Astrocyte (in vitro differentiated cells and primary cell): ENCODE measurements at regions not wholly inside any gene's neighbourhood (a gene's known extent, or its start where the extent isn't known, plus 50 kb on each side); places are given as distances from the start of the nearest gene placed in this dataset.

Source experiments
- DNase-seq: peaks from one replicate; pipeline ENCODE4 v3.0.0-alpha.2; 2010; ENCODE audit warnings: low read depth
- FAIRE-seq: peaks from 2 replicates; lab custom pipeline; 2011; peaks lifted over from hg19 to GRCh38; lab: Jason Lieb, UNC
- H2AFZ ChIP-seq: 2 replicates; pipeline ENCODE4 v1.6.0; 2012; ENCODE audit warnings: low read depth, low read length, inconsistent platforms
- H3K27ac ChIP-seq: 2 replicates; pipeline ENCODE4 v1.5.1; 2011; ENCODE audit warnings: low read depth, low read length, inconsistent platforms
- H3K27me3 ChIP-seq: 2 replicates; pipeline ENCODE4 v1.6.0; 2011; ENCODE audit warnings: low read length, inconsistent platforms; ENCODE audit not compliant: insufficient read depth
- H3K36me3 ChIP-seq: 2 replicates; pipeline ENCODE4 v1.5.1; 2011; ENCODE audit warnings: low read length, inconsistent platforms; ENCODE audit not compliant: insufficient read depth
- H3K4me1 ChIP-seq: 2 replicates; pipeline ENCODE4 v1.5.1; 2011; ENCODE audit warnings: low read length, inconsistent platforms; ENCODE audit not compliant: insufficient read depth
- H3K4me2 ChIP-seq: 2 replicates; pipeline ENCODE4 v1.6.0; 2012; ENCODE audit warnings: low read length, inconsistent platforms
- H3K4me3 ChIP-seq: 2 replicates; pipeline ENCODE4 v1.5.1; 2011; ENCODE audit warnings: low read depth, mild to moderate bottlenecking, low read length, inconsistent platforms; ENCODE audit not compliant: insufficient read depth
- H3K79me2 ChIP-seq: 2 replicates; pipeline ENCODE4 v1.6.0; 2012; ENCODE audit warnings: mild to moderate bottlenecking, low read length, inconsistent platforms; ENCODE audit not compliant: insufficient read depth
- H3K9ac ChIP-seq: 2 replicates; pipeline ENCODE4 v1.6.0; 2012; ENCODE audit warnings: mild to moderate bottlenecking, low read length, inconsistent platforms
- H3K9me3 ChIP-seq: 2 replicates; pipeline ENCODE4 v1.5.1; 2012; ENCODE audit warnings: low read depth, mild to moderate bottlenecking, low read length, inconsistent platforms; ENCODE audit not compliant: insufficient read depth
- H4K20me1 ChIP-seq: 2 replicates; pipeline ENCODE4 v1.6.0; 2012; ENCODE audit warnings: low read length, inconsistent platforms; ENCODE audit not compliant: insufficient read depth
- H3K27ac Mint-ChIP-seq: one replicate; pipeline ENCODE4 v1.8.0; 2021; ENCODE audit warnings: mild to moderate bottlenecking, mixed read lengths; ENCODE audit not compliant: unreplicated experiment
- H3K27me3 Mint-ChIP-seq: one replicate; pipeline ENCODE4 v1.8.0; 2021; ENCODE audit warnings: low read depth, mixed read lengths; ENCODE audit not compliant: unreplicated experiment
- H3K36me3 Mint-ChIP-seq: one replicate; pipeline ENCODE4 v1.8.0; 2021; ENCODE audit warnings: low read depth, mixed read lengths; ENCODE audit not compliant: unreplicated experiment
- H3K4me1 Mint-ChIP-seq: one replicate; pipeline ENCODE4 v1.8.0; 2021; ENCODE audit warnings: low read depth, mixed read lengths; ENCODE audit not compliant: unreplicated experiment
- H3K4me3 Mint-ChIP-seq: one replicate; pipeline ENCODE4 v1.8.0; 2021; ENCODE audit warnings: mild to moderate bottlenecking, moderate library complexity, mixed read lengths; ENCODE audit not compliant: unreplicated experiment
- H3K9me3 Mint-ChIP-seq: one replicate; pipeline ENCODE4 v1.8.0; 2021; ENCODE audit warnings: mild to moderate bottlenecking, mixed read lengths; ENCODE audit not compliant: unreplicated experiment
- CTCF ChIP-seq: IDR thresholded peaks from 2 replicates; pipeline ENCODE4 v1.5.1; 2011; ENCODE audit warnings: low read depth, mild to moderate bottlenecking, inconsistent platforms, low read length, moderate library complexity; ENCODE audit not compliant: insufficient read depth
- EZH2 ChIP-seq: IDR thresholded peaks from 2 replicates; pipeline ENCODE4 v1.6.1; 2012; ENCODE audit warnings: mild to moderate bottlenecking, low read length, inconsistent platforms; ENCODE audit not compliant: insufficient read depth

GRCh38 chr9:90127923-90128322 lies 514.7 kb downstream of the DIRAS2 start:
- H3K9me3 Mint-ChIP-seq: peaks cover 9% of the 10 kb centered on the region
- no peak overlapping the region for H3K4me3 Mint-ChIP-seq
- peaks cover 17% of the 10 kb centered on the region for H3K27me3 Mint-ChIP-seq
- H3K27ac Mint-ChIP-seq: no peak overlapping the region
- no peak for TF ChIP-seq CTCF
- Histone ChIP-seq H2AFZ (no peak overlapping the region), H3K4me1 (no peaks in the 10 kb centered on the region), H3K4me2 (no peak overlapping the region), H3K27me3 (peaks cover 3% of the 10 kb centered on the region), H4K20me1 (no peaks in the 10 kb centered on the region), H3K27ac (no peak overlapping the region), H3K9ac (no peak overlapping the region), H3K36me3 (no peaks in the 10 kb centered on the region), H3K4me3 (no peak overlapping the region), H3K79me2 (no peaks in the 10 kb centered on the region), H3K9me3 (no peaks in the 10 kb centered on the region)
- DNase-seq: no peak
- H3K4me1 Mint-ChIP-seq: peaks cover 10% of the 10 kb centered on the region
- no peak for FAIRE-seq
- no peaks in the 10 kb centered on the region for H3K36me3 Mint-ChIP-seq

- Histone ChIP-seq H3K4me3 (no peak overlapping the region), H3K27me3 (peaks cover 3% of the 10 kb centered on the region), H4K20me1 (no peaks in the 10 kb centered on the region), H3K36me3 (no peaks in the 10 kb centered on the region), H3K9me3 (no peaks in the 10 kb centered on the region), H3K9ac (no peak overlapping the region), H3K4me1 (no peaks in the 10 kb centered on the region), H3K27ac (no peak overlapping the region), H2AFZ (no peak overlapping the region), H3K79me2 (no peaks in the 10 kb centered on the region), H3K4me2 (no peak overlapping the region)
- Mint-ChIP-seq H3K27ac (no peak overlapping the region), H3K36me3 (no peaks in the 10 kb centered on the region), H3K27me3 (peaks cover 17% of the 10 kb centered on the region), H3K9me3 (peaks cover 6% of the 10 kb centered on the region), H3K4me1 (peaks cover 10% of the 10 kb centered on the region), H3K4me3 (no peak overlapping the region)
- DNase-seq (no peak), FAIRE-seq (no peak)
- TF ChIP-seq CTCF (no peak), EZH2 (no peak)
Measured at GRCh38 chr9:90128587-90129190, 513.9 kb downstream of the DIRAS2 start.

- Histone ChIP-seq H3K4me3 (no peak overlapping the region), H3K27ac (no peak overlapping the region), H3K9ac (no peak overlapping the region), H3K36me3 (no peaks in the 10 kb centered on the region), H3K9me3 (no peaks in the 10 kb centered on the region), H3K27me3 (peaks cover 3% of the 10 kb centered on the region), H2AFZ (no peak overlapping the region), H3K79me2 (no peaks in the 10 kb centered on the region), H3K4me1 (no peaks in the 10 kb centered on the region), H4K20me1 (no peaks in the 10 kb centered on the region), H3K4me2 (no peak overlapping the region)
- Mint-ChIP-seq H3K9me3 (peaks cover 5% of the 10 kb centered on the region), H3K36me3 (no peaks in the 10 kb centered on the region), H3K4me3 (no peak overlapping the region), H3K27me3 (peaks cover 19% of the 10 kb centered on the region), H3K27ac (no peak overlapping the region), H3K4me1 (peaks cover 9% of the 10 kb centered on the region)
- FAIRE-seq (no peak), DNase-seq (no peak)
- no peak for TF ChIP-seq CTCF
- no peak for TF ChIP-seq EZH2
Measured at GRCh38 chr9:90129446-90129845, 513.2 kb downstream of the DIRAS2 start.
